ENCODE measurements at regions not wholly inside any gene's neighbourhood (a gene's known extent, or its start where the extent isn't known, plus 50 kb on each side); places are given as distances from the start of the nearest gene placed in this dataset.

DNA sequence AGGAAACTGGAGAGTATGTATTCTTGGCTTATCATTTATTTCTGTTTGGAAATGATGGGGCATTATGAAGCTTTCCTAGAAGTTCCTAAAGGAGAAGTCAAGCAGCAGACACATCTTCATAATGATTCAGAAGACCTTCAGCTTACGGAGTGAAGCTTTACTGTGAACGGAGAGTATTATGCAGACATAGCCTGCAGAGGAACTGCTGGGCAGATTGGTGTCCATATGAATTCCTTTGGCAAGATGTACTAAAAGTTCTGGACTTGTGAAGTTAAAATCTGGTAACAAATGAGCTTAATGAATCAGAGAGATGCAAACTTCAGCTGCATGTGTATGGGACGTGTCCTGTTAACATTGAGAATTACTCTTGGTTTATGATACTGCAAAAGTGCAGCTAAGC lies 60.1 kb downstream of the NABP1 start:
- DNase-seq = no peak

DNA sequence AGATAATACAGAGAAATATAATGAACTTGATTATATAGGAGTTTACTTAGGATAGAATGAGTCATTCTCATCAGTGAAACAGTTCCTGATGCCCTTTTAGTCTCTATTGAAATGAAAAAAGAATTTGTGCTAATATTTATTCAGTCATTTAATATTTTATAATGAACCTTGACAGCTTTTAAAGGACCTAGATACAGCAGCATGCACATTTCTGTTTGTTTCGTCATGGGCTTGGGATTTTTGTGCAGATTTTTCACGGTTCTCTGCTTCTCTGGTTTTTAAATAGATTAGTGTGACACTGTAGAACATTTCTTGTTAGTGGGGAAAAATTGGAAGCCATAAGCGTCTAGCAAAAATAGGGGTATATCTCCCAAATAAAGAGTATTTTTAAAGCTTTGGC lies 60.7 kb downstream of the NABP1 start:
- no peak for DNase-seq

DNA sequence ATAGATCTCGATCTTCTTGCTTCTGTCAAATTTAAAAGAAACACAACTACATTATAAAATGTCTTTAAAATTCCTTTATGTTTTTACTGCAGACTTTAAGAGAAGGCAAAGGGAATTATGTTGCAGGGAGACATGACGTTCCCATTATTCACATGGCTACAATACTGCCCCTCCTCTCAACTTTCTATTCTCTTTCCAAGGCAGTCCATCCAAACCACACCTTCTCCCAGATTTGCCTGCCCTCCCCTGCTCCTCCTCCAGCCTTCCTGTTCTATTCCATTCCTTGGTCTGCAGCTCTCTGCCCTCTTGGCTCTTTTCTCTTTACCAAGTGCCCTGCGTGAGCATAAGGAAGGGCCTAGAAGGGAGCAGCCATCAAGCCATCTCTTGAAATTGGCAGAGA lies 61.3 kb downstream of the NABP1 start:
- DNase-seq = no peak

DNA sequence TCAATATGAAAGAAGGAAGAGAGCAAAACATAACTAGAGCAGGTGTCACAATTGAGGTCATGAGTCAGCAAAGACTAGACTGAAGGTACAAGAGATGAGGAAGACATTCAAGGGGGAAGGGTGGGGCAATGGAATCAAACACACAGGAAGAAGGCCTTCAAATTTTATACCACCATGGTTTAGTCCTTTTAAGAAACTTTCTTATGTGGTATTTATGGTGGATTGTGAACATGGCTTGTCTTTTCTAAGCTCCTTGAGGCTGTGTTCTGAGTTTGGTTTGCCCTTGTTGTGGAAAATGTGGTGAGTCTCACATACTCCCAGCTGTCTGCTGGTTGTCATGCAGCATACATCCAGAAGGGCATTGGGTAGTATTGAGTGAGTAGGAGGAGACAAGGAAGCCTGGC lies 62.1 kb downstream of the NABP1 start:
- DNase-seq = no peak

DNA sequence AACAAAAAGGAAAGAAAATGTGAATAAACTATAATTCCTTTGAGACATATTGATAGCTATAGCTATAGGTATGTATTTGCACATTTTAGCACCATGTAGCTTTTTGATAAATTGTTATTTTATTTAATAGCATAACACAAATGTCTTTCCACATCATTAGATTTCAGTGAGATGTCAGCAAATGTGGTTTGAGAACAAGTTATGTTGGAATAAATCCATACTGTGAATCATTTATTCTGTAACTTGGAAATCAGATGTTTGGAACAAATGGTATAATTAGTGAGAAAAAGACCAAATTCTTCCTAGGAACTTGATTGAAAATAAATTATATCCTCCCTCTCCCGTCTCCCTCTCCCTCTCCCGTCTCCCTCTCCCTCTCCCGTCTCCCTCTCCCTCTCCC lies 62.8 kb downstream of the NABP1 start:
- DNase-seq = no peak

DNA sequence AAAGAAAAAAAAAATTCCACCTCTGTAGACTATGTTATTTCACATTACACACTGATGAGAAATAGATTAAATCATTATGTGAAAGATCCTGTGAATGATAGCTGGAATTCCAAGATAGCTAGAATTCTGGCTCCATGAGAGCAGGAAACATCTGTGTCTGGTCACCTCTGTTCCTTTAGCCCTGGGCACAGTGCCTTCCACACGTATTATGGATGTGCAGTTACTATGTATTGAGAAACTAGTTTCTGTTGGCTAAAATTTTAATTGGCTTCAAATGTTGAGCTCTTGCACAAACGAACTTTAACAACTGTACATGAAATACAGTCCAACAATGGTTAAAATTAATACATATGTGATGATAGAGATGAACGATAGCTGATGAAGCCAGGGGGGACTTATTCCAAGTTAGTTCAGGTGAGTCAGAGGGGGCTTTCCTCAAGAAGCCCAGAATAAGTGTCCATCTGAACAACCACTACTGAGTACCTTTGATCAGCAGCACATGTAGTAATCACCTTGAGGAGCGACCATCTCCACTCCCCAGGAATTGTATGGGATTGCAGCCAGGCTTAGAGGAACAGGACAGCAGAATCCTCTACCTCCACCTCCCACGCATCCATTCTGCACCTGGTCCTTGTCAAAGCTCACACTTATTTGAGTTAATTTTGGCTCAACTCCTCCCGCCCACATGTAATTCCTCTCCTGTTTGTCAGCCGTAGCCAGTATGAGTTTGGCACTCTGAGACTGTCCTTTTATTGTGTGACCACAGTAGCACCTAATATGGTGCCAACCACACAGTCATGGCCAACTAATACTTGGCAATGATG lies 68.6 kb downstream of the NABP1 start:
- DNase-seq = no peak

DNA sequence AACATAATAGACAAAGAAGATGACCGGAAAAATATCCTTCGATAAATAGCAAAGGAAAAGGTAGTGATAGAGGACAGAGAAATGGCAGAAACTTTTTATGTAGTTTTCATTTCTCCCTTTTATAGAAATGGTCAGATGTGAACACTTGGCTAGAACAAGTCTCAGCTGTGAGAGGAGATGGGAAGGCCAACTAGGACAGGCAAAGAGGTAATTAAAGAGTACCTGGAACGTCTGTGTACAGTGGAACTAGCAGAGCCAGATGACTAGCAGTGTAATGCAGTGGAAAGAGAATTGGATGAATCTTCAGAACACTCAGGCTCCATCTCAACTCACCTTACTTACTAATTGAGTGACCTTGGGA lies 69.2 kb downstream of the NABP1 start:
- no peak for DNase-seq

DNA sequence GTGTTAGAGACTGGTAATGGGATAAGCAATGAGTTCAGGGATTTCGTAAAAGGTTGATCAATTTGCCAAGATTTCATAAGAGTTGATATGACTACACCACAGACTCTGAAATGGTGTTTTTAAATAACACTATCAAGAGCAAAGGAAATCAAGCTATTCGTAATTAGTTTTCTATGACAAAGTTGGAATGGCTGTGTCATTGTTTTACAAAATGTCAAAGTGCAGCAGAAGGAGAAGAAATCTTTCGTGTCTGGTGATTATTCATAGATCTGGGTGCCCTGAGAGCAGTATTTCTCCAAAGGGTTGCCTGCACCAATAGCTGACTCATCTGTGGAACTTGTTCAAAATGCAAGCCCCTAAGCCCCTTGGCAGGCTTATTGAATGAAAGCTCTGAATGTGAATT lies 70.1 kb downstream of the NABP1 start:
- no peak for DNase-seq

DNA sequence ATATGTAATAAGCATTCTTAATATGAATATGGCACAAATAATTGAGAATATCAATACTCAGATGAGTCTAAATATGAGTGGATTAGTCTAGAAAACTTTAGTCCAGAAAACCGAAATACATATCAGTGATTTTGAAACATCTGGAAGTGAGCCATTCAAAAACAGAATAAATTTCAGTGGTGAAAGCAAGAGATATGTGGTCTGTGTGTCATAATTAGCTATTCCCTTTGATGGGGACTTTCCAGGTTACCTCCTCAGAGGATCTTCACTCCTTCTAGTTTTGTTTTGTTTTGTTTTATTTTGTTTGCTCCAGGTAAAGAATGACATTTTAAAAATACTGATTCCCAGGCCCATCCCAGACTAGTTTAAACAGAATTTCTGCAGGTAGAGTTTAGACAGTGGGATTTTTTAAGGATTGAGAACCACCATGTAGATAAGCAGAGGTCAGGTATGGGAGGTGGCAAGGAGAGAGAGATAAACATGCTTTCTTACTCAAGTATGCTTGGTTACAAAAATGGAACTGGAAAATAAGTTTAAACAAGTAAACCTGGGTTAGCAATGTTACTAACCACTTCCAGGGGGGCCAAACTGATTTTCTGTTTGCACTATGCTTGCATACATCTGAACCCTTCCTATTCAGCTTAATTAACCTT lies 70.7 kb downstream of the NABP1 start:
- DNase-seq = no peak

DNA sequence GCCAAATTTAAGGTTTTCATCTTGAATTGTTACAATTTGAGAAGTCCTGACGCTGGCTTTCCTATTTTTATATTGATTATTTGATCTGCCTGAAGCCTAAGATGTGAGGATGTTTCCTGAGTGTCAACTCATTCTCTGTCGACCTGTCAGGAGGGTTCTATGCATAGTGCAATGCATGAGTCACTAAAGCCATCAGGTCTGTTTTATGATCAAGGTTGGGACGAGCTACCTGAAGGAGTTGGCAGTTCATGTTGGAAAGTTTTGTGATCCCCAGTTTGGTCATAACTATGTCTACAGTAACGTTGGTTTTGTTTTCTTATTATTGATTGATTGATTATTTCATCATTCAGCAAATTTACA lies 71.2 kb downstream of the NABP1 start:
- DNase-seq = no peak

DNA sequence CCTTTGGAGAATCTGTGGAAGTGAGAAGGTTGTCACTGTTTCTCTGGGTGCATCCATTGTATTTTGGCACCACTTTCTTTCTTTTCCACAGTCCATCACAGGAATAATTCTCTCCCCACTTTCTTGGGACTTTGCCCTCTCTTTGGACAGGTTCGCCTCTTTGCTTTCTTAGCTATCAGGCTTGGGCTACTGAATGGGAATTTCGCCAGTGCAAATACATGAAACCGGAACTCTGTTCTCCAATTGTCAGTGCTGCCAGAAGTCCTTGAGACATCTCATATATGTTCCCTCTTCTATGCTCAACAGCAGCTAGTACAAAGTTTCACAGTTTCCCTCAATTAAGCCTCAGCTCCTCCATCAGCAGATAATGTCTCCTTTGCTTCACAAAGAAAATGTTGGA lies 76.2 kb downstream of the NABP1 start:
- DNase-seq = no peak

DNA sequence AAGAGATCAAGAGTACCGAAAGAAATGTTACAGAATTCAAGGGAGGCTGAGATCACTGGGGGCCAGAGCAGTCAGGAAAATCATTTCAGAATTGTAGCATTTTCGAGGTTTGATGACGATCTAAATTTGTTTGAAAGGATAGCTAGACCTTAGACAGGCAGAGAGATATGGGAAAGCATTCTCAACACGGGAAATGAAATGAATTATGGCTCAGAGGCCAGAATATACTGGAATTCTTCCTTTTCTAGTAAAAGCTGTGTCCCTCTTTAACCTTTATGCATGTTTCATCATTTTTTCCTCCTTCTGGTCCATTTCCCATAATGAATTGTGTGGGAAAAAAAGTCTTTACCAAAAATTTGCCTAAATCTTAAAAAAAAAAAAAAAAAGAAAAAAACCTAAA lies 78.8 kb downstream of the NABP1 start:
- DNase-seq = no peak

DNA sequence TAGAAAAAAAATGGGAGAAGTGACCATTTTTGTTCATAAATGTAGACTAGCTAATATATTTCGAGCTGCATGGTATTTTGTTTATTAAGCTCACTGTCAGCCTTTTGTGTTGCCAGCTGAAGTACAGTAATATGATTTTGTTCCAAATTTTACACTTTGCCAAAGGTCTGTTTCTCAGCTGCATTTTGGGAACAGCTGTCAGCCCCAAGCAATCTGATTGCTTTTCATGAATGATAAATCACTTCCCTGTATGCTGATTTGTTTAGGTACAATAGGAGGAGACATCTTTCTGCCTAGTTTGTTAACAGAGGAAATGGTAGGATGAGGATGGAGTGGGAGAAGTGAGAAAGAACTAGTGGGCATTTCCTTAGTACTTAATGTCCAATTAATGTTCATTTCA lies 79.3 kb downstream of the NABP1 start:
- no peak for DNase-seq

DNA sequence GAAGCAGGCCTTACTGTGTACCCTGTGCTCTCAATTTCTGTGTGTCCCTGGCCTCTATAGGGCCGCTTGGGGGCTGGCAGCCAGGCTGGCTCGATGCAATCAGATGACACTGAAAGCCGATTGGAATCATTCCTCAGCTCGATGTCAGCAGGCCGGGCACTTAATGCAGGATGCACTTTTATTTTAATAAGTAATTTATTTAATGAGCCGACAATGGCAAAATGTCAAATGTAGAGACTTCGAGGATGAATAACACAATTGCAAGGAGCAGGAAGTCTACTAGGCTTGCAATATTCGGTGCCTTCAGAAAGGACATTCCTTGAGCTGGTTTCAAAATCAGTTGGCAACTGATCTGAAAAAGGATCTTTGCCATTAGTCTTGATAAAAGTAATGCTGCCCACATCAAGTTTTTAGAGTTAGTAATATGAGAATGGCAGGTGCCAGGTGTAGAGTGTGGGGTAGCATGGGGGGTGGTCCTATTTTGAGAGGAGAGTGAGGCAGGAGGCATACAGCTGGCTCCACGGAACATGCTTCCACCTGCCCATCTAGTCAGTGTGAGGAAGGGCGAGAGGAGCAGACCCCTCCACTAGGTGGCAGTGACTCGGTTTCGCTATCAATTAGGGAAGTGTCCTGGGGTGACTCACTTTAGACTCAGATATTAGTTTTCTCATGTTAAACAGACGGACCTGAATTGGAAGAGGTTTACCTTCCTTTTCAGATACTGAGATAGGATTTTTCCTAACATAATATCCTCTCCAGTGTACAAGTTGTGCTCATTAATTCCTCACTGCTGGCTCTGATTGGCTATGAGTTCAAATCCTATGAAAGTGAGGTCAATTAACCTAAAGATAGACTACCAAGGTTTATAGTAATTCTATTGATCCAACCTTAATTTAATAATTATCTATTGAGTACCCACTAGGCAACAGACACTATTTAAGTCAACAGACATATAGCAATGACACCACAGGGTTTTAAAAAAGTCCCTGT lies 80.9 kb downstream of the NABP1 start:
- peak; percentile 59 for DNase-seq

DNA sequence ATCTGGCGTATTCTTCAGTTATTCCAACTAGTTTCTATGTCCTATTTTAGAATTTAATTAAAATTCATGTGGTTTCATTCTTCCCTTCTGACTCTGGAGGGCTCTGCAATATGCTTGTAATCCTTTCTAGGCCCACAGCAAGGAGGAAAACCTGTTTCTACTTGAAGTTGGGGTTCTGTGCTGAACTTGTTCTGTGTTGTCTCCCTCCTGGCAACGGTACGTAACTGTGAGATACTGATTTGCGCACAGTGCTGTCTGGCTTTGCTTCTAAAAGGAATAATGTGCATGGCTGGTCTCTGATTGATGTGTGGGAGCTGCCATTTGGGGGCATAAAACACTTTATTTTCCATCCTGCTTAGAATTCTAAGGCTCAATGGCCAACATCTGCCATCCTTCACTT lies 81.7 kb downstream of the NABP1 start:
- DNase-seq = no peak

DNA sequence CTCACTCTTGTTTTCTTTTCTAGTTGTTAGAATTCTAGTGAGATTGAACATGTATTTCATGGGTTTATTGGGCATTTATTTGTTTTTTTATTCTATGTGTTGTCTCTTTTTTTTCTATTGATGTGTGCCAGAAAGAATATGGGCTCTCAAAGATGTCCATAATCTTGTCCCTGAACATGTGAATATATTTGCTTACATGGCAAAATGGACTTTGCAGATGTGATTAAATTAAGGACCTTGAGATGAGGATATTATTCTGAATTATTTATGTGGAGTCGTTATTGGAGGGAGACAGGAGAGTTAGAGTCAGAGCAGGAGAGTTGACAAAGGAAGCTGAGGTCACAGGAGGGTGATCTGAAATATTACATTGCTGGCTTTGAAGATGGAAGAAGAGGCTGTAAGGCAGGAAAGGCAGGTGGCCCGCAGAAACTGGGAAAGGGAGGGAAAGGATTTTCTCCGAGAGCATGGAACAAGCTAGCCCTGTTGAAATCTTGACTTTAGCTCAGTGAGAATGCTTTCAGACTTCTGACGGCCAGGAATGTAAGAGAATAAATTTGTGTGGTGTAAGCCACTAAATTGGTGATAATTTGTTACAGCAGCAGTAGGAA lies 82.8 kb downstream of the NABP1 start:
- DNase-seq = no peak

DNA sequence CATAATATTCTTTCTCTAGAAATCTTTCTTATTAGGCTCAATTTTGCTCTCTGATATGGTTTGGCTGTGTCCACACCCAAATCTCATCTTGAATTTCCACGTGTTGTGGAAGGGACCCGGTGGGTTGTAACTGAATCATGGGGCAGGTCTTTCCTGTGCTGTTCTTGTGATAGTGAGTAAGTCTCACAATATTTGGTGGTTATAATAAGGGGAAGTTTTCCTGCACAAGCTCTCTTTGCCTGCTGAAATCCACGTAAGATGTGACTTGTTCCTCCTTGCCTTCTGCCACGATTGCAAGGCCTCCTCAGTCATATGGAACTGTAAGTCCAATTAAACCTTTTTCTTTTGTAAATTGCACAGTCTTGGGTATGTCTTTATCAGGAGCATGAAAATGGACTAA lies 73.8 kb downstream of the CAVIN2 start:
- DNase-seq = no peak

DNA sequence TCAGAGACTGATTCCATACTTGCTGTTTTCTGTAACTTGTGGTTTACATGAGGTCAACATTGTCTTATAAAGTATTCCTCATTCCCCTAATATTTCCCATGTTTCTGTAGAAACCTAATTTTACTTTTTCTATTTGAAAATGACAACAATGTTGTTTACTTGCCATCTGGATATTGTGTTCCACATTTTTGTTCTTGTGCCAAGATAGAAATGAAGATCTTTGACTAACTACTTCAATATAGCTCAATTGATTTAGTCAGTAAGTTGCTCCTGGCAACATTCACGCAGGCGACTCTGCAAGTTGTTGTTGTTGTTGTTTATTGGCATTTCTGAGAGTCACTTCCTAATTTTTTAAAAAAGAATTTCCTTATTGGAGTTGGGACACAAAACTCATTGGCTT lies 69.5 kb downstream of the CAVIN2 start:
- no peak for DNase-seq

DNA sequence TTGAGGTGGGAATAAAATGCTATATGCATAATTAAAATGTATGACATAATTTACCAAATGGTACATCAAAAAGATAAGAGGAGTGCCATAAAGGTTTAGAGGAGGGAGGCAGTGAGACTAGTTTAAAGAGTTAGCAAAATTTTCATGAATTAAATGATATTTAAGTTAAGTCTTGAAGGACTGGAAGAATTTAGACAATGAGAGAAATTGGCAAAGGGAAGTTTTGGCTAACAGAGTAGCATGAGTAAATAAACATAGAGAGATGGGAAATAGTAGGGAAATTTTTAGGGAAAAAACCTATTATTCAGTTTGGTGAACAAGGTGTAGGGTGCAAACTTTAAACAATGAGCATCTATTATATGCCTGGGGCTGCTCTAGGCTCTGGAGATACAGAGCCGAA lies 68.8 kb downstream of the CAVIN2 start:
- DNase-seq = no peak

DNA sequence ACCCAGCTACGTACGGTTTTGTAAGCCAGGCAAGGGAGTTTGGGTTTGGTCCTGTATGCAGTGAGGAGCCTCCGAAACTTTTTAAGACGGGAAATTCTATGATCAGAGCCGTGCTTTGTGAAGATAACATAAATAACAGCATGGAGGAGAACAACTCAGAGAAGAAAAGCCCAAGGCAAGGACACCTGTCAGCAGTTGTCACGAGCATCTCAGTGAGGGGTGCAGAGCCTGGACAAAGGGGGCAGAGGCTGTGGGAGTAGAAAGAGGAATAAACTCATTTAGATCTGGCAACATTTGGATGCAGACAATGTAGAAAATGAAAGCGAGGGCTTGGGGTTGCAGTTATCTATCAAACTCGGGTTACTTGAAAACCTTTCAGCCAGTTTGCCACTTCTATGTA lies 64.5 kb downstream of the CAVIN2 start:
- DNase-seq = no peak

DNA sequence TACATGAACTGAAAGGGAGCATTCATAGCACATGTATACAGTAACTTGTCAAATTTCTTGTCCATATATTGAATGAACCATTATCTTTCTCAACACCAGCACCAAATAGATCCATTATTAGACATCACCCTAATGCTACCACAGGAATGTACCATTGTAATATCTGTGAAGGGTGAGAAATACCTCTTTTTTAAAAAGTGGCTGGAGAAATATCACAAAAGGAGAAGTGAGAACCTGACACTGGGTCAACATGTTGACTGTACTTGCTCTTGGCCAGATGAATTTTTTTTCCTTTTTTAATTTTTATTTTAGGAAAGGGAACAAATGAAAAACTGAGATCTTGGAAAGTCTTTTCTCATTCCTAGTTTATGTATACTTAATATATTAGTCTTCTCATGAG lies 63.5 kb downstream of the CAVIN2 start:
- no peak for DNase-seq

All from activated CD8-positive, alpha-beta memory T cell treated with anti-CD3 and anti-CD28 coated beads, Interleukin-2, amount 50 U/mL, for 48 hours (primary cell).